Fibroblast of lung (primary cell): ENCODE measurements at regions not wholly inside any gene's neighbourhood (a gene's known extent, or its start where the extent isn't known, plus 50 kb on each side); places are given as distances from the start of the nearest gene placed in this dataset.
"Not testable (repeated sequence)": the region's sequence is repeated elsewhere in the genome, so short reads cannot be mapped to it uniquely, and the experiment has no call there.

Experiments used
- DNase-seq, 2 donors: peaks; one replicate each; pipeline versions ENCODE4 v3.0.0 to v3.0.0-alpha.2; 2010; ENCODE audit warnings: low read depth in 2 of 2
- H2AFZ ChIP-seq: 2 replicates; pipeline ENCODE4 v1.5.1; 2012; ENCODE audit warnings: low read length, control low read depth, inconsistent platforms
- H3K27ac ChIP-seq: 2 replicates; pipeline ENCODE4 v1.5.1; 2011; ENCODE audit warnings: low read length, control low read depth; ENCODE audit not compliant: insufficient read depth
- H3K27me3 ChIP-seq: 2 replicates; pipeline ENCODE4 v1.5.1; 2011; ENCODE audit warnings: mild to moderate bottlenecking, low read length; ENCODE audit not compliant: control insufficient read depth, insufficient read depth
- H3K36me3 ChIP-seq: 2 replicates; pipeline ENCODE4 v1.5.1; 2011; ENCODE audit warnings: low read length; ENCODE audit not compliant: control insufficient read depth, insufficient read depth
- H3K4me1 ChIP-seq: 2 replicates; pipeline ENCODE4 v1.5.1; 2011; ENCODE audit warnings: low read length; ENCODE audit not compliant: control insufficient read depth, insufficient read depth; ENCODE audit errors: extremely low read depth
- H3K4me2 ChIP-seq: 2 replicates; pipeline ENCODE4 v1.5.1; 2011; ENCODE audit warnings: low read length, control low read depth; ENCODE audit not compliant: insufficient read depth; ENCODE audit errors: extremely low read depth
- H3K4me3 ChIP-seq, 4 experiments: fragments of 200-600 bp in 1 of 4; sonication (generic) in 1 of 4; replicated peaks in 1 of 4; 2 replicates each; pipeline ENCODE4 v1.5.1; 2011 to 2016; ENCODE audit warnings: low read length in 4 of 4, low read depth in 3 of 4, mild to moderate bottlenecking in 3 of 4, control low read depth in 2 of 4, inconsistent platforms in 1 of 4, mixed read lengths in 1 of 4; ENCODE audit not compliant: insufficient read depth in 1 of 4; ENCODE audit errors: control extremely low read depth in 1 of 4
- H3K79me2 ChIP-seq: 2 replicates; pipeline ENCODE4 v1.5.1; 2012; ENCODE audit warnings: mild to moderate bottlenecking, low read length, inconsistent platforms; ENCODE audit not compliant: control insufficient read depth, insufficient read depth
- H3K9ac ChIP-seq: 2 replicates; pipeline ENCODE4 v1.5.1; 2011; ENCODE audit warnings: mild to moderate bottlenecking, low read length, control low read depth; ENCODE audit not compliant: insufficient read depth
- H3K9me3 ChIP-seq: 2 replicates; pipeline ENCODE4 v1.5.1; 2012; ENCODE audit warnings: low read depth, low read length; ENCODE audit not compliant: control insufficient read depth, insufficient read depth
- H4K20me1 ChIP-seq: 2 replicates; pipeline ENCODE4 v1.5.1; 2011; ENCODE audit warnings: low read length; ENCODE audit not compliant: control insufficient read depth, insufficient read depth; ENCODE audit errors: extremely low read depth
- EZH2 ChIP-seq: IDR thresholded peaks from 2 replicates; pipeline ENCODE4 v1.5.1; 2012; ENCODE audit warnings: low read length, control low read depth, mild to moderate bottlenecking; ENCODE audit errors: missing control alignments
- TF ChIP-seq, protein P1 (sequence below), 2 donors: IDR thresholded peaks in 1 of 2; conservative IDR thresholded peaks in 1 of 2; 1 replicate in 1 of 2; 2 replicates in 1 of 2; pipeline ENCODE4 v1.5.1; 2011 to 2012; ENCODE audit warnings: low read length in 2 of 2, control low read depth in 1 of 2, inconsistent platforms in 1 of 2, low read depth in 1 of 2, mild to moderate bottlenecking in 1 of 2

DNA sequence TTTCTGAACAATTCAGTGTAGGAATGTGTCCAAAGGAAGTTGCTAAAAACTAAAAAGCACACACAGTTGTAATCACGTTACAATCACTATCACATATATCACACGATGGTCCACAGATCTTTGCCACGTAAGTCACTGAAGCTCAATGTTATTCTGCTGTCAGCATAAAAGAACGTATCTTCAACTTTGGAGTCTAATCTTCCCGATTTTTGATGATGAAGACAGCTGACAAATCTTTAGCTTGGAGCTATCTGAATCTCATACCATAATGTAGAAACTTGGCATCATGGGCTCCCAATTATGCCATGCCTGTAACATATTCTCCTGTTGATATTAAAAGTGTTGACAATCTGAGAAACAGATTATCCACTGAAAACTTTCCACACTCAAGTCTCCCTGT, 158.4 kb downstream of the UBE2NL start:
- no peak for TF ChIP-seq EZH2
- TF ChIP-seq, protein P1, sequence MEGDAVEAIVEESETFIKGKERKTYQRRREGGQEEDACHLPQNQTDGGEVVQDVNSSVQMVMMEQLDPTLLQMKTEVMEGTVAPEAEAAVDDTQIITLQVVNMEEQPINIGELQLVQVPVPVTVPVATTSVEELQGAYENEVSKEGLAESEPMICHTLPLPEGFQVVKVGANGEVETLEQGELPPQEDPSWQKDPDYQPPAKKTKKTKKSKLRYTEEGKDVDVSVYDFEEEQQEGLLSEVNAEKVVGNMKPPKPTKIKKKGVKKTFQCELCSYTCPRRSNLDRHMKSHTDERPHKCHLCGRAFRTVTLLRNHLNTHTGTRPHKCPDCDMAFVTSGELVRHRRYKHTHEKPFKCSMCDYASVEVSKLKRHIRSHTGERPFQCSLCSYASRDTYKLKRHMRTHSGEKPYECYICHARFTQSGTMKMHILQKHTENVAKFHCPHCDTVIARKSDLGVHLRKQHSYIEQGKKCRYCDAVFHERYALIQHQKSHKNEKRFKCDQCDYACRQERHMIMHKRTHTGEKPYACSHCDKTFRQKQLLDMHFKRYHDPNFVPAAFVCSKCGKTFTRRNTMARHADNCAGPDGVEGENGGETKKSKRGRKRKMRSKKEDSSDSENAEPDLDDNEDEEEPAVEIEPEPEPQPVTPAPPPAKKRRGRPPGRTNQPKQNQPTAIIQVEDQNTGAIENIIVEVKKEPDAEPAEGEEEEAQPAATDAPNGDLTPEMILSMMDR (conservative IDR thresholded peaks at IDR 0.05 in 1 of 2, IDR thresholded peaks at IDR 0.05 in 1 of 2; ENCODE audit: low read depth in 1 of 2, low read length in 2 of 2), result no peak
- no peak overlapping the region for H3K27ac ChIP-seq
- H3K4me3 ChIP-seq, result no peak overlapping the region
- no peaks in the 10 kb centered on the region for H3K79me2 ChIP-seq
- H3K9ac ChIP-seq, result no peak overlapping the region
- H3K27me3 ChIP-seq, result no peaks in the 10 kb centered on the region
- H3K4me2 ChIP-seq, result no peak overlapping the region
- H3K9me3 ChIP-seq, result no peaks in the 10 kb centered on the region
- no peak overlapping the region for H2AFZ ChIP-seq
- no peaks in the 10 kb centered on the region for H4K20me1 ChIP-seq
- no peaks in the 10 kb centered on the region for H3K4me1 ChIP-seq
- no peaks in the 10 kb centered on the region for H3K36me3 ChIP-seq
- no peak for DNase-seq

DNA sequence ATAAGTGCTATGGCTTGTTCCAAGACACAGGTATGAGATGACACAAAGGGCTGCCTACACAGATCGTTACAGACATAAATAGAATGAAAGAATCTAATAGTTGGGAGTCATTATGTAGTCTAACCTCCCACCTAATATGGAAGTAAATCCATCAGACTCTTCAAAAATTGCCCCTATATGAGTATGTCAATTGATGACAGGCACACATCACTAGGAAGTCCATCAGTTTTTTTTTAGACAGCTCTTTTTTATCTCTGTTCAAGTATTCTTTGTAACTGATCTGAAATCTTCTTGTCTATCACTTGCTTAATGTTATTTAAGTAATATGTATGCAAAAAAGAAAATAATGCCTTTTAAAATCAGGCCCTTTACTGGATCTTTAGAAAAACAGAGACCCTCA, 191.6 kb downstream of the UBE2NL start:
- H3K4me3 ChIP-seq, result no peak overlapping the region
- H3K79me2 ChIP-seq, result no peaks in the 10 kb centered on the region
- no peak overlapping the region for H2AFZ ChIP-seq
- H3K9me3 ChIP-seq, result no peaks in the 10 kb centered on the region
- H4K20me1 ChIP-seq, result no peaks in the 10 kb centered on the region
- no peak for DNase-seq
- no peaks in the 10 kb centered on the region for H3K36me3 ChIP-seq
- no peak for TF ChIP-seq EZH2
- TF ChIP-seq, protein P1 (conservative IDR thresholded peaks at IDR 0.05 in 1 of 2, IDR thresholded peaks at IDR 0.05 in 1 of 2; ENCODE audit: low read depth in 1 of 2, low read length in 2 of 2), result no peak
- no peak overlapping the region for H3K9ac ChIP-seq
- no peaks in the 10 kb centered on the region for H3K27me3 ChIP-seq
- H3K27ac ChIP-seq, result no peak overlapping the region
- H3K4me1 ChIP-seq, result no peaks in the 10 kb centered on the region
- H3K4me2 ChIP-seq, result no peak overlapping the region

DNA sequence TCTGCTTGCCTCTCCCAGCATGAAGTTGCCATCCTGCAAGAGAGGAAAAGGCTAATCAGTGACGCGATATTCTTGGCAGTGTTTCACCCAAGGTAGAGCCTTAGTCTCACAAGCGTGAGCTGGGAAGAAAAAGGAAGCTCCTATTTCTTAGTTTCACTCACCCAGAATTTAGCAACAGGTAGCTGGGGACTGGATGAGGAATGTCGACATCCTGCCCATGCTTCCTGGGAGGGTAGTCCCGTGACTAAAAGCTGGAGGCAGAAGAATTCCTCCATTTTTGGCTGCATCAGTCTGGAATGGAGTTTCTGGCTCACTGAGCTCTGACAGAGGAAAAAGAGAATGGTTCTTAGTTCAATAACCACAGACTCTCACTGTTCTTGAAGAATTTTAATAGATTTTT, 198.4 kb downstream of the UBE2NL start:
- not testable (repeated sequence) for H2AFZ ChIP-seq, H3K4me1 ChIP-seq, H3K4me2 ChIP-seq, H3K27ac ChIP-seq, H4K20me1 ChIP-seq, H3K4me3 ChIP-seq, H3K27me3 ChIP-seq, H3K79me2 ChIP-seq, H3K9ac ChIP-seq, DNase-seq, H3K9me3 ChIP-seq, H3K36me3 ChIP-seq

DNA sequence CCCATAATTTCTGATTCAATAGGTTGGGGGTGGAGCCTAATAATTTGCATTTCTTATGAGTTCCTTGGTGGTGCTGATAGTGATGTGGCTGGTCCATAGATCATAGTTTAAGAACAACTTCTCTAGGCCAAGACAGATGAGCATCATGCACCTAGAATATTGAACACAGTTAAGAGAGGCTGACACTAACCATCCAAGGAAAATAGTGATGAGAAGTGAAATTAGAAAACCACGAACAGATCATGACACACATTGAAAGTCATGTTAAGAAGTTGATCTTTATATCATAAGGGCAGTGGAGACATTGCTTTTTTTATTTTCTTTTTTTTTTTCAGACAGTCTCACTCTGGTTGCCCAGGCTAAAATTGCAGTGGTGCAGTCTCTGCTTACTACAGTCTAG, 205.8 kb downstream of the UBE2NL start:
- H3K9me3 ChIP-seq, H2AFZ ChIP-seq, H3K27ac ChIP-seq, DNase-seq, H4K20me1 ChIP-seq, H3K27me3 ChIP-seq, H3K4me2 ChIP-seq, H3K4me1 ChIP-seq, H3K9ac ChIP-seq, H3K36me3 ChIP-seq, H3K79me2 ChIP-seq, H3K4me3 ChIP-seq: not testable (repeated sequence)

DNA sequence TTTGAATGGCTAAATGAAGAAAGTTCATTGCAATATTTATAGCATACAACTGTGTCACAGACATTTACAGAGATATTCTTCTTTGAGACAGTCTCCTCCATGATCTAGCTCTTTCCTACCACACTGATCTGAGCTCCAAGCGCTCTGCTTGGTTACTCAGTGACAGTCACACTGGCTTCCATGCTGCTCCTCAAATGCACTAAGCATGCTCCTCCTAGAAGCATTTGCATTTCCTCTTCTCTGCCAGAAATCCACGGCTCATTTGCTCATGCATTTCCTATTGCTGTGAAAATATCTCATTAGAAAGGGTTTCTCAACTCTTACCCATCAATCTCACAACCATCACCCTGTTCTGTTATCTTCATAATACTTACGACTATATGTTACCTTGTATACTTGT, 208.2 kb downstream of the UBE2NL start:
- H3K4me2 ChIP-seq, H3K27me3 ChIP-seq, H3K4me3 ChIP-seq, H4K20me1 ChIP-seq, H3K9ac ChIP-seq, H3K4me1 ChIP-seq, H3K27ac ChIP-seq, H3K79me2 ChIP-seq, H2AFZ ChIP-seq, H3K9me3 ChIP-seq, H3K36me3 ChIP-seq, DNase-seq: not testable (repeated sequence)

DNA sequence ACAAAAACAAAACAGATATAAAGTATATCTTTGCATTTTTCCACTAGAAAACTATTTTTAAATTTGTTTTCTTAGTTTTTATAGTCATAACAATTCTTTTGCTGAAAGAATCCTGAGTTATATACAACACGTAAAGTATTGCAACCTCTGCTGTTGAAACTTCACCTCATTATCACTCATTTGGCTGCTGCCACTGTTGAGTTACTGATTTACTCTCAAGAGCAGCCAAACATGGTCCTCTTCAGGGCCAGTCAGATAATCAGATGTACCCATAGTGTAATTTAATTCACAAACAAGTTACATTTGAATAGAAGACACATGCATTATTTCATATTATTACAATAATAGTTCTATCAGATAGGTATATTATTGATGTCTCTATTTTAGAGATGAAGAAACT, 235.6 kb downstream of the UBE2NL start:
- H3K27me3 ChIP-seq, H3K9ac ChIP-seq, H4K20me1 ChIP-seq, H3K4me2 ChIP-seq, H3K4me1 ChIP-seq, H3K79me2 ChIP-seq, H2AFZ ChIP-seq, H3K36me3 ChIP-seq, H3K4me3 ChIP-seq, H3K9me3 ChIP-seq, H3K27ac ChIP-seq, DNase-seq: not testable (repeated sequence)
